ENCODE measurements at regions not wholly inside any gene's neighbourhood (a gene's known extent, or its start where the extent isn't known, plus 50 kb on each side); places are given as distances from the start of the nearest gene placed in this dataset.

DNA sequence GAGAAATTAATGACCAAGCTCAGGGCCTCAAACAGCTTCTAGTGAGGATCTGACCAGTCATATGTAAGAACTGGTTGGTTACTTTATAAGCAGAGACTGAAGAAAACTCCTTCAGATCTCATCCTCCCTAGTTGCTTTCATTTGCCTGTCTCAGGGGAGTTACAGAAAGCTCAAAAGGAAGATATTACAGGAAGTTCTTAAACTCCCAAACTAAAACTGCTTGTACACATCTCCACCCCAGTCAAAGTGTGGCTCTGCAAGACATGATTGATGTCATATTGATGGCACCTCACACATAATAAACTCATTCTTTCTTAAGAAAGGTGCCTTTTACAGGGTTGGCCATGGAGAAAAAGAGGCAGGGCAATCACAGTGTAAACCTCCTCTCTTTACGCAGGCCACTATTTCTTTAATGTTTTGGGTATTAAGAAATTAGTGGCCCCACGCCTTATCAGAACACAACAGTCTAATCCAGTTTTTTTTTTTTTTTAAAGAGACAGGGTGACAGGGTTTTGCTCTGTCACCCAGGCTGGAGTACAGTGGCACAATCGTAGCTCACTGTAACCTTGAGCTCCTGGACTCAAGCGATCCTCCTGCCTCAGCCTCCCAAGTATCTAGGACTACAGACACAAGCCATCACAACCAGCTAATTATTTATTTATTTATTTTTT is 62.6 kb upstream of the STK17B start:
- Histone ChIP-seq H4K5ac (ENCODE audit: insufficient read length, low read depth, low read length) (no peak overlapping the region), H3K9ac (ENCODE audit: extremely low read depth, insufficient read length, low read length) (no peak overlapping the region), H2AFZ (ENCODE audit: low read length) (no peak overlapping the region), H4K91ac (ENCODE audit: insufficient read length, low read depth, low read length) (no peak overlapping the region), H3K56ac (ENCODE audit: insufficient read length, low read depth, low read length) (no peak overlapping the region), H4K20me1 (ENCODE audit: control insufficient read depth, insufficient read depth, insufficient read length) (no peaks in the 10 kb centered on the region), H3K18ac (ENCODE audit: insufficient read length, low read depth, low read length) (no peak overlapping the region), H3K27ac (ENCODE audit: insufficient read length, low read depth, low read length) (no peak overlapping the region), H4K8ac (replicated peaks; ENCODE audit: insufficient read length, low read depth, low read length) (no peak overlapping the region), H3K27me3 (ENCODE audit: insufficient read depth, low read length) (no peaks in the 10 kb centered on the region), H3K23me2 (ENCODE audit: insufficient read length, low read depth, low read length, poor library complexity, severe bottlenecking) (no peaks in the 10 kb centered on the region), H3T11ph (ENCODE audit: low read length) (no peak overlapping the region), H3K4me2 (ENCODE audit: insufficient read depth, insufficient read length, low read length) (no peak overlapping the region), H3K79me1 (ENCODE audit: insufficient read depth, low read depth, low read length, poor library complexity, severe bottlenecking) (no peaks in the 10 kb centered on the region), H3K23ac (ENCODE audit: insufficient read length, low read depth, low read length) (no peak overlapping the region), H2BK15ac (ENCODE audit: low read depth, low read length) (no peak overlapping the region), H2AK5ac (ENCODE audit: insufficient read length, low read length) (no peak overlapping the region), H2BK120ac (ENCODE audit: low read depth, low read length, poor library complexity, severe bottlenecking) (no peak overlapping the region), H2BK12ac (ENCODE audit: insufficient read length, low read depth, low read length) (no peak overlapping the region), H3K14ac (ENCODE audit: insufficient read depth, low read length) (no peak overlapping the region), H3K4ac (ENCODE audit: low read depth, low read length) (no peak overlapping the region), H3K79me2 (ENCODE audit: insufficient read depth, low read length) (no peaks in the 10 kb centered on the region), H3K9me3 (ENCODE audit: control insufficient read depth, low read depth, low read length) (no peaks in the 10 kb centered on the region), H2BK5ac (ENCODE audit: insufficient read length, low read length) (no peak overlapping the region), H3K4me1 (ENCODE audit: insufficient read depth, low read length) (no peaks in the 10 kb centered on the region), H2BK20ac (ENCODE audit: low read depth, low read length, poor library complexity, severe bottlenecking) (no peak overlapping the region)
- Mint-ChIP-seq H3K27me3 (ENCODE audit: low read depth) (no peaks in the 10 kb centered on the region), H3K36me3 (ENCODE audit: insufficient read depth in 1 of 3, low read depth in 3 of 3) (no peaks in the 10 kb centered on the region), H3K27ac (no peak overlapping the region; a peak in 1 of 7 replicates), H3K4me3 (no peak overlapping the region), H3K4me1 (no peaks in the 10 kb centered on the region), H3K9me3 (peaks cover 0 to 3% of the 10 kb centered on the region in 2 experiments; a peak in 1 of 5 replicates)
- no CpG with 5 or more reads among the region's 4 CpGs for WGBS (ENCODE audit: extremely low coverage, insufficient read length, low lambda C conversion rate)
- TF ChIP-seq, protein P1, sequence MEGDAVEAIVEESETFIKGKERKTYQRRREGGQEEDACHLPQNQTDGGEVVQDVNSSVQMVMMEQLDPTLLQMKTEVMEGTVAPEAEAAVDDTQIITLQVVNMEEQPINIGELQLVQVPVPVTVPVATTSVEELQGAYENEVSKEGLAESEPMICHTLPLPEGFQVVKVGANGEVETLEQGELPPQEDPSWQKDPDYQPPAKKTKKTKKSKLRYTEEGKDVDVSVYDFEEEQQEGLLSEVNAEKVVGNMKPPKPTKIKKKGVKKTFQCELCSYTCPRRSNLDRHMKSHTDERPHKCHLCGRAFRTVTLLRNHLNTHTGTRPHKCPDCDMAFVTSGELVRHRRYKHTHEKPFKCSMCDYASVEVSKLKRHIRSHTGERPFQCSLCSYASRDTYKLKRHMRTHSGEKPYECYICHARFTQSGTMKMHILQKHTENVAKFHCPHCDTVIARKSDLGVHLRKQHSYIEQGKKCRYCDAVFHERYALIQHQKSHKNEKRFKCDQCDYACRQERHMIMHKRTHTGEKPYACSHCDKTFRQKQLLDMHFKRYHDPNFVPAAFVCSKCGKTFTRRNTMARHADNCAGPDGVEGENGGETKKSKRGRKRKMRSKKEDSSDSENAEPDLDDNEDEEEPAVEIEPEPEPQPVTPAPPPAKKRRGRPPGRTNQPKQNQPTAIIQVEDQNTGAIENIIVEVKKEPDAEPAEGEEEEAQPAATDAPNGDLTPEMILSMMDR (conservative IDR thresholded peaks at IDR 0.05): no peak
- DNase-seq: no peak

Measured in H9 (cell line).